Panc1 (cell line): ENCODE measurements at regions not wholly inside any gene's neighbourhood (a gene's known extent, or its start where the extent isn't known, plus 50 kb on each side); places are given as distances from the start of the nearest gene placed in this dataset.

Experiments
- SIN3A ChIP-seq: IDR thresholded peaks from 2 replicates; pipeline ENCODE4 v1.6.1; 2012; ENCODE audit warnings: low read depth, mild to moderate bottlenecking, low read length, moderate library complexity, borderline replicate concordance; ENCODE audit not compliant: insufficient read depth
- TF ChIP-seq, protein P1 (sequence below): fragments of 450-650 bp; IDR thresholded peaks from 2 replicates; pipeline ENCODE4 v1.5.1; 2017; ENCODE audit warnings: mild to moderate bottlenecking
- TF ChIP-seq, protein P2 (sequence below), 2 experiments: IDR thresholded peaks; 2 replicates each; pipeline ENCODE4 v1.6.1; 2011 to 2012; ENCODE audit warnings: low read depth in 2 of 2, control low read depth in 1 of 2, low read length in 1 of 2, mild to moderate bottlenecking in 1 of 2, moderate library complexity in 1 of 2; ENCODE audit not compliant: insufficient read depth in 1 of 2

DNA sequence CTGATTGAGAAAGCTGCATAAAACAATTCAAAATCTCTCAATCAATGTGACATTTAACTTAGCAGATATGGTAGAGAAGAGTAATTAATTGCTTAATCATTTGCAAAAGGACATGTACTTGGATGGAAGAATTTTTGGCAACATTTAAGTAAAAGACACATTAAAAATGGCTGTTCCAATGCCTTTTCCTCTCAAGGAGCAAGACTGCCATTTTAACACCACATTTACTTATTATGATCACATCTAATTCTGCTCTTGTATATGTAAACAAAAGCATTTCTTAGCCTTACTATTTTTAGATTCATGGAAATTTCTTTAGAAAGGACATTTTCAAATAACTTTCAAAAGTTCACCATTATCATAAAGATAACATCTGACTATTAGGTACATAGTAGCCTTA lies 360.0 kb downstream of the HINT1 start:
- TF ChIP-seq, protein P1, sequence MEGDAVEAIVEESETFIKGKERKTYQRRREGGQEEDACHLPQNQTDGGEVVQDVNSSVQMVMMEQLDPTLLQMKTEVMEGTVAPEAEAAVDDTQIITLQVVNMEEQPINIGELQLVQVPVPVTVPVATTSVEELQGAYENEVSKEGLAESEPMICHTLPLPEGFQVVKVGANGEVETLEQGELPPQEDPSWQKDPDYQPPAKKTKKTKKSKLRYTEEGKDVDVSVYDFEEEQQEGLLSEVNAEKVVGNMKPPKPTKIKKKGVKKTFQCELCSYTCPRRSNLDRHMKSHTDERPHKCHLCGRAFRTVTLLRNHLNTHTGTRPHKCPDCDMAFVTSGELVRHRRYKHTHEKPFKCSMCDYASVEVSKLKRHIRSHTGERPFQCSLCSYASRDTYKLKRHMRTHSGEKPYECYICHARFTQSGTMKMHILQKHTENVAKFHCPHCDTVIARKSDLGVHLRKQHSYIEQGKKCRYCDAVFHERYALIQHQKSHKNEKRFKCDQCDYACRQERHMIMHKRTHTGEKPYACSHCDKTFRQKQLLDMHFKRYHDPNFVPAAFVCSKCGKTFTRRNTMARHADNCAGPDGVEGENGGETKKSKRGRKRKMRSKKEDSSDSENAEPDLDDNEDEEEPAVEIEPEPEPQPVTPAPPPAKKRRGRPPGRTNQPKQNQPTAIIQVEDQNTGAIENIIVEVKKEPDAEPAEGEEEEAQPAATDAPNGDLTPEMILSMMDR: no peak
- no peak for TF ChIP-seq SIN3A
- TF ChIP-seq, protein P2, sequence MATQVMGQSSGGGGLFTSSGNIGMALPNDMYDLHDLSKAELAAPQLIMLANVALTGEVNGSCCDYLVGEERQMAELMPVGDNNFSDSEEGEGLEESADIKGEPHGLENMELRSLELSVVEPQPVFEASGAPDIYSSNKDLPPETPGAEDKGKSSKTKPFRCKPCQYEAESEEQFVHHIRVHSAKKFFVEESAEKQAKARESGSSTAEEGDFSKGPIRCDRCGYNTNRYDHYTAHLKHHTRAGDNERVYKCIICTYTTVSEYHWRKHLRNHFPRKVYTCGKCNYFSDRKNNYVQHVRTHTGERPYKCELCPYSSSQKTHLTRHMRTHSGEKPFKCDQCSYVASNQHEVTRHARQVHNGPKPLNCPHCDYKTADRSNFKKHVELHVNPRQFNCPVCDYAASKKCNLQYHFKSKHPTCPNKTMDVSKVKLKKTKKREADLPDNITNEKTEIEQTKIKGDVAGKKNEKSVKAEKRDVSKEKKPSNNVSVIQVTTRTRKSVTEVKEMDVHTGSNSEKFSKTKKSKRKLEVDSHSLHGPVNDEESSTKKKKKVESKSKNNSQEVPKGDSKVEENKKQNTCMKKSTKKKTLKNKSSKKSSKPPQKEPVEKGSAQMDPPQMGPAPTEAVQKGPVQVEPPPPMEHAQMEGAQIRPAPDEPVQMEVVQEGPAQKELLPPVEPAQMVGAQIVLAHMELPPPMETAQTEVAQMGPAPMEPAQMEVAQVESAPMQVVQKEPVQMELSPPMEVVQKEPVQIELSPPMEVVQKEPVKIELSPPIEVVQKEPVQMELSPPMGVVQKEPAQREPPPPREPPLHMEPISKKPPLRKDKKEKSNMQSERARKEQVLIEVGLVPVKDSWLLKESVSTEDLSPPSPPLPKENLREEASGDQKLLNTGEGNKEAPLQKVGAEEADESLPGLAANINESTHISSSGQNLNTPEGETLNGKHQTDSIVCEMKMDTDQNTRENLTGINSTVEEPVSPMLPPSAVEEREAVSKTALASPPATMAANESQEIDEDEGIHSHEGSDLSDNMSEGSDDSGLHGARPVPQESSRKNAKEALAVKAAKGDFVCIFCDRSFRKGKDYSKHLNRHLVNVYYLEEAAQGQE (IDR thresholded peaks at IDR 0.05; ENCODE audit: insufficient read depth in 1 of 2, low read depth in 2 of 2, low read length in 1 of 2): no peak
